ENCODE measurements at regions not wholly inside any gene's neighbourhood (a gene's known extent, or its start where the extent isn't known, plus 50 kb on each side); places are given as distances from the start of the nearest gene placed in this dataset.

DNA sequence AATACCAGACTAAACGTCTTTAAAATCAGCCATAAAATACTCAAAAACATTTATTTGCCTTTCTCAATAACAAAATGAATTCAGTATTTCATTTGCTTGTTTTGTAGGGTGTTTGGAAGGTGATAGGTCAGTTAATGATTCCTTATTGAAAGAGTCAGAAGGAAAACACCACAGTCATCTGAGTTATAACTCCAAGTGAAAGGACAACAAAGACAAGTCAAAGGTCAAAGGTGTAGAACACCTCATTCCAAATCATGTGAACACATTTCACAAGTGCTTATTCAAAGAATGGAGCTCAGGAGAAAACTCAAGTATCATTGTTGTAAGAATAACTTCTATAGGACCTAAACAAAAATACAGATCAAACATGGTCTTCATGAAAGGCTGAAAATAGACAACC is 318.6 kb upstream of the PHF14 start:
- 59 to 71% methylated on average over 1 of the region's 1 CpG for WGBS, 2 donors
- H3K36me3 ChIP-seq, result no peaks in the 10 kb centered on the region
- ATAC-seq, result no peak
- TF ChIP-seq, protein P1, sequence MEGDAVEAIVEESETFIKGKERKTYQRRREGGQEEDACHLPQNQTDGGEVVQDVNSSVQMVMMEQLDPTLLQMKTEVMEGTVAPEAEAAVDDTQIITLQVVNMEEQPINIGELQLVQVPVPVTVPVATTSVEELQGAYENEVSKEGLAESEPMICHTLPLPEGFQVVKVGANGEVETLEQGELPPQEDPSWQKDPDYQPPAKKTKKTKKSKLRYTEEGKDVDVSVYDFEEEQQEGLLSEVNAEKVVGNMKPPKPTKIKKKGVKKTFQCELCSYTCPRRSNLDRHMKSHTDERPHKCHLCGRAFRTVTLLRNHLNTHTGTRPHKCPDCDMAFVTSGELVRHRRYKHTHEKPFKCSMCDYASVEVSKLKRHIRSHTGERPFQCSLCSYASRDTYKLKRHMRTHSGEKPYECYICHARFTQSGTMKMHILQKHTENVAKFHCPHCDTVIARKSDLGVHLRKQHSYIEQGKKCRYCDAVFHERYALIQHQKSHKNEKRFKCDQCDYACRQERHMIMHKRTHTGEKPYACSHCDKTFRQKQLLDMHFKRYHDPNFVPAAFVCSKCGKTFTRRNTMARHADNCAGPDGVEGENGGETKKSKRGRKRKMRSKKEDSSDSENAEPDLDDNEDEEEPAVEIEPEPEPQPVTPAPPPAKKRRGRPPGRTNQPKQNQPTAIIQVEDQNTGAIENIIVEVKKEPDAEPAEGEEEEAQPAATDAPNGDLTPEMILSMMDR (IDR thresholded peaks at IDR 0.05), result no peak
- H3K27ac ChIP-seq, result no peak overlapping the region
- H3K9me3 ChIP-seq, result no peaks in the 10 kb centered on the region
- no peaks in the 10 kb centered on the region for H3K27me3 ChIP-seq
- intact Hi-C loops (cut with DNase I), result no loop called here
- DNase-seq, result no peak
- H3K4me1 ChIP-seq, result no peaks in the 10 kb centered on the region
- H3K4me3 ChIP-seq, result no peak overlapping the region

DNA sequence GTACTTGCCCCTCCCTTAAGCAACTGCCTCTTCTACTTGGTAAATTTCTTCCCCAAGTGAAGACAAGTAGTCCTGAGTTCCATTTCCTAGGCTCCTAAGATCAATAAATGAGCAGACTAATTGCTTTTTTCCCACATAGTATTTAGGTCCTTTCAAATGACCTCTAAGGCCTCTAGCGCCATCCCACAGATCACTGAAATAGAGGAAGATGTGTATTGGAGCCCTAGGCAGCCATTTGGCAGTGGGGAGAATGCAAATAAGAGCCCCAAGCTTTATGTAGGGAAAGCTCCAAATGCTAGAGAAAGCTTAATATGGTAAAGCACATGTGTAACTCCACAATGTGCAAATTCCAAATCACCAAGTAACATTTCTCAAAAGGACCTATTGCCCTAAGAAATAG is 316.5 kb upstream of the PHF14 start:
- Histone ChIP-seq H3K4me1 (no peaks in the 10 kb centered on the region), H3K27ac (no peak overlapping the region), H3K9me3 (no peaks in the 10 kb centered on the region), H3K27me3 (no peaks in the 10 kb centered on the region), H3K4me3 (no peak overlapping the region), H3K36me3 (no peaks in the 10 kb centered on the region)
- no peak for DNase-seq
- WGBS, 2 donors, result 42 to 49% methylated on average over 1 of the region's 1 CpG
- ATAC-seq, result no peak
- intact Hi-C loops (cut with DNase I), result no loop called here
- TF ChIP-seq, protein P1 (IDR thresholded peaks at IDR 0.05), result no peak

DNA sequence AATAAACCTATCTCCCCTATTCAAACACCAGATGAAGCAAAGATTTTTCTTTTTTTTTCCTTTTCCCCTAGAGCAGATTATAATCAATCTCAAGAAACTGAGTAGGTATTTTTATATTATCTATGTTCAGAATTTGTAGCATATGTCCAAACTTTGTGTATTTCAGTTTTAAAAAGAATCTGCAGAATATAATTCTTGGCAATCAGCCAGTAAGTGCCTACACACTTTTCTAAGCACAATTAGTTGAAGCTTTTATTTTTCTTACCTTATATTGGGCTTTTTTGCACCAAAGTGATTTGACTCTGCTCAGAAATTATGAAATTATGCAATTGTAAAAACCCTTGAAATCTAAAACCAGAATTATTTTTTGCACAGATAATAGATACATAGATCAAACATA is 315.8 kb upstream of the PHF14 start:
- H3K27ac ChIP-seq, result no peak overlapping the region
- intact Hi-C loops (cut with DNase I), result no loop called here
- no peaks in the 10 kb centered on the region for H3K36me3 ChIP-seq
- no peak overlapping the region for H3K4me3 ChIP-seq
- no peak for ATAC-seq
- H3K9me3 ChIP-seq, result no peaks in the 10 kb centered on the region
- H3K4me1 ChIP-seq, result no peaks in the 10 kb centered on the region
- H3K27me3 ChIP-seq, result no peaks in the 10 kb centered on the region
- no peak for DNase-seq
- TF ChIP-seq, protein P1 (IDR thresholded peaks at IDR 0.05), result no peak

DNA sequence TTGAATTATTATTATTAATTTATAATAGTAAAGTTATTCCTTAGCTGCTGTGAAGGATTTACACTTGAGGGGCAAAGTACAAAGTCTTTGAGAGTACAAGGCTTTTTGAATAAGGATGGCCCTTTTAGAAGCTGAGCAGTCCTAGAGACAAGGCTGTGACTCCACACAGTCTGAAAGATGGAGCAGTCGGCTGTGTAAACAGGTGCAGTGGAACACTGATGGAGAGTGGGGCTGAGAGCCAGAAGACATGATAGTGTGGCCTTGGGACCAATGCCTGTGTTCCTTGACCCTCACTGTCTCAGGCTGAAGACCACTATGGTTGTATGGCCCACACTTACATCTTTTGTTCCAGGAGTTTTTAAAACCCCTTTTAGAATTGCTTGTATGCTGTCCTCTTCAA is 311.2 kb upstream of the PHF14 start:
- Histone ChIP-seq H3K4me1 (no peaks in the 10 kb centered on the region), H3K36me3 (no peaks in the 10 kb centered on the region), H3K27ac (no peak overlapping the region), H3K9me3 (peaks cover 0 to 1% (median 0%) of the 10 kb centered on the region in 11 donors), H3K4me3 (no peak overlapping the region), H3K27me3 (no peaks in the 10 kb centered on the region)
- no peak for ATAC-seq
- intact Hi-C loops (cut with DNase I), result no loop called here
- TF ChIP-seq, protein P1 (IDR thresholded peaks at IDR 0.05), result no peak
- DNase-seq, result no peak
- 65 to 69% methylated on average over 1 of the region's 1 CpG for WGBS, 2 donors

Data from heart right ventricle (tissue), 16 donors.